Right lobe of liver (tissue), 6 donors: ENCODE measurements at regions not wholly inside any gene's neighbourhood (a gene's known extent, or its start where the extent isn't known, plus 50 kb on each side); places are given as distances from the start of the nearest gene placed in this dataset.
"Not testable (repeated sequence)": the region's sequence is repeated elsewhere in the genome, so short reads cannot be mapped to it uniquely, and the experiment has no call there.

Experiments used
- ATAC-seq, 4 donors: fragments of 200-7000 bp; cut with Tn5 transposase; one replicate each; pipeline ENCODE4 v1.9.1; 2020; ENCODE audit warnings: mild to moderate bottlenecking in 4 of 4, moderate library complexity in 4 of 4
- DNase-seq, 3 donors: peaks; one replicate each; pipeline ENCODE4 v3.0.0-alpha.2; 2020
- H3K27ac ChIP-seq, 3 donors: fragments of 200-600 bp; one replicate each; pipeline ENCODE4 v1.8.0; 2022
- H3K27me3 ChIP-seq, 2 donors: fragments of 200-600 bp; one replicate each; pipeline ENCODE4 v1.8.0; 2022
- H3K36me3 ChIP-seq, 4 donors: fragments of 200-600 bp; sonication (generic) in 1 of 4; one replicate each; pipeline versions ENCODE4 v1.5.1 to v1.8.0; 2017 to 2022; ENCODE audit warnings: control low read depth in 1 of 4
- H3K4me1 ChIP-seq, 4 donors: fragments of 200-600 bp; sonication (generic) in 1 of 4; one replicate each; pipeline versions ENCODE4 v1.5.1 to v1.8.0; 2017 to 2022; ENCODE audit warnings: control low read depth in 1 of 4
- H3K4me3 ChIP-seq, 3 donors: fragments of 200-600 bp; one replicate each; pipeline ENCODE4 v1.8.0; 2022
- H3K9me3 ChIP-seq, 4 donors: fragments of 200-600 bp; sonication (generic) in 1 of 4; one replicate each; pipeline versions ENCODE4 v1.5.1 to v1.8.0; 2017 to 2022; ENCODE audit warnings: control low read depth in 1 of 4
- CTCF ChIP-seq, 4 donors: fragments of 200-600 bp in 3 of 4; fragments of 450-650 bp in 1 of 4; IDR thresholded peaks; one replicate each; pipeline versions ENCODE4 v1.5.1 to v1.8.0; 2016 to 2022; ENCODE audit warnings: antibody characterized with exemption in 4 of 4, mild to moderate bottlenecking in 2 of 4
- POLR2A ChIP-seq: fragments of 450-650 bp; IDR thresholded peaks from one replicate; pipeline ENCODE4 v1.6.1; 2017; ENCODE audit warnings: antibody characterized with exemption, mild to moderate bottlenecking
- WGBS: methylation state at CpG from one replicate; pipeline ENCODE4 v1.1.6; 2018; ENCODE audit warnings: low coverage, low lambda C conversion rate; ENCODE audit not compliant: insufficient coverage; ENCODE audit errors: missing lambda C conversion rate; 5-methylcytosine and 5-hydroxymethylcytosine counted together
- intact Hi-C, 2 donors: fragments of 100-400 bp; cut with DNase I; formaldehyde crosslinking; loops; one replicate each; pipeline versions ENCODE4 v1.11.2 to v1.14.1; 2022
- donor health status: DM: no; HTN: yes; CAD: no.
- donor health status: DM: no; HTN: no; CAD: no.
- donor health status: DM: no; HTN: no; CAD: no.
- donor health status: DM: no; HTN: yes; CAD: no.
- donor health status: DM: no; HTN: yes; CAD: no.

- intact Hi-C loops, H3K27me3 ChIP-seq, DNase-seq, H3K9me3 ChIP-seq, H3K4me1 ChIP-seq, H3K27ac ChIP-seq, H3K4me3 ChIP-seq, ATAC-seq, H3K36me3 ChIP-seq: not testable (repeated sequence)
- WGBS: 80% methylated on average over 1 of the region's 6 CpGs
Observed at GRCh38 chr9:22508354-22508753, 61.7 kb downstream of the DMRTA1 start.

GRCh38 chr9:22508790-22509189 is 62.2 kb downstream of the DMRTA1 start:
- no peaks in the 10 kb centered on the region for H3K27me3 ChIP-seq
- TF ChIP-seq POLR2A (no peak), CTCF (IDR thresholded peaks at IDR 0.05) (no peak)
- no peak overlapping the region for H3K4me3 ChIP-seq
- DNase-seq: no peak
- no peaks in the 10 kb centered on the region for H3K4me1 ChIP-seq
- WGBS: 100% methylated on average over 4 of the region's 11 CpGs
- intact Hi-C loops: no loop called here
- H3K36me3 ChIP-seq: no peaks in the 10 kb centered on the region
- no peak overlapping the region for H3K27ac ChIP-seq
- no peaks in the 10 kb centered on the region for H3K9me3 ChIP-seq
- ATAC-seq: no peak

- 73% methylated on average over 3 of the region's 3 CpGs for WGBS
Observed at GRCh38 chr9:22512495-22512894, 65.9 kb downstream of the DMRTA1 start.

GRCh38 chr9:22514871-22515270 is 68.2 kb downstream of the DMRTA1 start:
- Histone ChIP-seq H3K27me3 (no peaks in the 10 kb centered on the region), H3K4me3 (no peak overlapping the region), H3K9me3 (no peaks in the 10 kb centered on the region), H3K36me3 (no peaks in the 10 kb centered on the region), H3K27ac (no peak overlapping the region), H3K4me1 (no peaks in the 10 kb centered on the region)
- peak in 1 of 4 donors; percentile 22 for ATAC-seq
- no peak for DNase-seq
- TF ChIP-seq CTCF (IDR thresholded peaks at IDR 0.05) (no peak), POLR2A (no peak)
- intact Hi-C loops: no loop called here

More at GRCh38 chr9:22512495-22512894, 65.9 kb downstream of the DMRTA1 start:
- DNase-seq (no peak), ATAC-seq (no peak)
- Histone ChIP-seq H3K27ac (no peak overlapping the region), H3K27me3 (no peaks in the 10 kb centered on the region), H3K36me3 (no peaks in the 10 kb centered on the region), H3K4me1 (no peaks in the 10 kb centered on the region), H3K4me3 (no peak overlapping the region), H3K9me3 (no peaks in the 10 kb centered on the region)
- intact Hi-C loops: no loop called here
- TF ChIP-seq CTCF (IDR thresholded peaks at IDR 0.05): no peak
- TF ChIP-seq POLR2A: no peak

GRCh38 chr9:22522206-22522740 is 75.6 kb downstream of the DMRTA1 start:
- Histone ChIP-seq H3K4me3 (no peak overlapping the region), H3K36me3 (no peaks in the 10 kb centered on the region), H3K27me3 (no peaks in the 10 kb centered on the region), H3K9me3 (no peaks in the 10 kb centered on the region), H3K4me1 (no peaks in the 10 kb centered on the region), H3K27ac (no peak overlapping the region)
- no peak for TF ChIP-seq POLR2A
- TF ChIP-seq CTCF (IDR thresholded peaks at IDR 0.05): no peak
- no peak for DNase-seq
- WGBS: 68% methylated on average over 5 of the region's 5 CpGs
- intact Hi-C loops: no loop called here
- no peak for ATAC-seq
